GM23248 (cell line): ENCODE measurements at regions not wholly inside any gene's neighbourhood (a gene's known extent, or its start where the extent isn't known, plus 50 kb on each side); places are given as distances from the start of the nearest gene placed in this dataset.

Experiments used
- EZH2 ChIP-seq: fragments of 200-600 bp; sonication (generic); IDR thresholded peaks from 2 replicates; pipeline ENCODE4 v1.6.1; 2018; ENCODE audit warnings: antibody characterized with exemption, mild to moderate bottlenecking; ENCODE audit not compliant: insufficient read depth, poor library complexity, severe bottlenecking
- EZH2phosphoT487 ChIP-seq: fragments of 200-600 bp; sonication (generic); IDR thresholded peaks from 2 replicates; pipeline ENCODE4 v1.6.1; 2018; ENCODE audit warnings: antibody characterized with exemption, moderate library complexity, mild to moderate bottlenecking, low read depth; ENCODE audit not compliant: insufficient read depth

GRCh38 chr5:8340739-8341344, 471.9 kb downstream of the MTRR start:
- no peak for TF ChIP-seq EZH2
- no peak for TF ChIP-seq EZH2phosphoT487
